GM23248 (cell line): ENCODE measurements at regions not wholly inside any gene's neighbourhood (a gene's known extent, or its start where the extent isn't known, plus 50 kb on each side); places are given as distances from the start of the nearest gene placed in this dataset.

Experiments used
- DNase-seq: peaks from one replicate; pipeline ENCODE4 v3.0.0-alpha.2; 2015
- H2AFZ ChIP-seq: fragments of 200-600 bp; sonication (generic); 2 replicates; pipeline ENCODE4 v1.6.1; 2016; ENCODE audit warnings: antibody characterized with exemption
- H3F3A ChIP-seq: fragments of 200-600 bp; sonication (generic); 2 replicates; pipeline ENCODE4 v1.6.1; 2016; ENCODE audit warnings: mild to moderate bottlenecking, antibody characterized with exemption, mixed run types; ENCODE audit not compliant: insufficient read depth
- H3K27ac ChIP-seq: fragments of 200-600 bp; sonication (generic); 2 replicates; pipeline ENCODE4 v1.5.1; 2016; ENCODE audit warnings: mild to moderate bottlenecking
- H3K27me3 ChIP-seq: fragments of 200-600 bp; sonication (generic); replicated peaks from 2 replicates; pipeline ENCODE4 v1.6.1; 2016; ENCODE audit warnings: mild to moderate bottlenecking; ENCODE audit not compliant: insufficient read depth
- H3K36me3 ChIP-seq: fragments of 200-600 bp; sonication (generic); 2 replicates; pipeline ENCODE4 v1.6.1; 2016; ENCODE audit warnings: low read depth, mild to moderate bottlenecking
- H3K4me1 ChIP-seq: fragments of 200-600 bp; sonication (generic); 2 replicates; pipeline ENCODE4 v1.6.1; 2016; ENCODE audit warnings: mild to moderate bottlenecking; ENCODE audit not compliant: insufficient read depth
- H3K4me2 ChIP-seq: fragments of 200-600 bp; sonication (generic); one replicate; pipeline ENCODE4 v1.6.1; 2016; ENCODE audit warnings: mild to moderate bottlenecking; ENCODE audit not compliant: unreplicated experiment
- H3K4me3 ChIP-seq: fragments of 200-600 bp; sonication (generic); 2 replicates; pipeline ENCODE4 v1.5.1; 2016; ENCODE audit warnings: mild to moderate bottlenecking
- H3K79me2 ChIP-seq: fragments of 200-600 bp; sonication (generic); 2 replicates; pipeline ENCODE4 v1.6.1; 2016; ENCODE audit warnings: mild to moderate bottlenecking; ENCODE audit not compliant: insufficient read depth
- H3K9ac ChIP-seq: fragments of 200-600 bp; sonication (generic); 2 replicates; pipeline ENCODE4 v1.6.1; 2016; ENCODE audit warnings: mild to moderate bottlenecking
- H3K9me2 ChIP-seq: fragments of 200-600 bp; sonication (generic); 2 replicates; pipeline ENCODE4 v1.6.1; 2016; ENCODE audit warnings: mixed run types, mild to moderate bottlenecking, moderate library complexity; ENCODE audit not compliant: insufficient read depth
- H3K9me3 ChIP-seq: fragments of 200-600 bp; sonication (generic); one replicate; pipeline ENCODE4 v1.6.1; 2017; ENCODE audit warnings: low read depth
- H4K20me1 ChIP-seq: fragments of 200-600 bp; sonication (generic); 2 replicates; pipeline ENCODE4 v1.6.0; 2016; ENCODE audit not compliant: insufficient read depth
- EZH2 ChIP-seq: fragments of 200-600 bp; sonication (generic); IDR thresholded peaks from 2 replicates; pipeline ENCODE4 v1.6.1; 2018; ENCODE audit warnings: antibody characterized with exemption, mild to moderate bottlenecking; ENCODE audit not compliant: insufficient read depth, poor library complexity, severe bottlenecking
- EZH2phosphoT487 ChIP-seq: fragments of 200-600 bp; sonication (generic); IDR thresholded peaks from 2 replicates; pipeline ENCODE4 v1.6.1; 2018; ENCODE audit warnings: antibody characterized with exemption, moderate library complexity, mild to moderate bottlenecking, low read depth; ENCODE audit not compliant: insufficient read depth
- WGBS, 2 experiments: methylation state at CpG; one replicate each; pipeline ENCODE4 v1.1.6; 2015 to 2017; ENCODE audit warnings: low lambda C conversion rate in 2 of 2, low coverage in 1 of 2; ENCODE audit errors: missing lambda C conversion rate in 2 of 2; 5-methylcytosine and 5-hydroxymethylcytosine counted together
- in situ Hi-C: fragments of 300-500 bp; cut with MboI; formaldehyde crosslinking; loops from 2 replicates; pipeline ENCODE4 v1.15.0; 2020

DNA sequence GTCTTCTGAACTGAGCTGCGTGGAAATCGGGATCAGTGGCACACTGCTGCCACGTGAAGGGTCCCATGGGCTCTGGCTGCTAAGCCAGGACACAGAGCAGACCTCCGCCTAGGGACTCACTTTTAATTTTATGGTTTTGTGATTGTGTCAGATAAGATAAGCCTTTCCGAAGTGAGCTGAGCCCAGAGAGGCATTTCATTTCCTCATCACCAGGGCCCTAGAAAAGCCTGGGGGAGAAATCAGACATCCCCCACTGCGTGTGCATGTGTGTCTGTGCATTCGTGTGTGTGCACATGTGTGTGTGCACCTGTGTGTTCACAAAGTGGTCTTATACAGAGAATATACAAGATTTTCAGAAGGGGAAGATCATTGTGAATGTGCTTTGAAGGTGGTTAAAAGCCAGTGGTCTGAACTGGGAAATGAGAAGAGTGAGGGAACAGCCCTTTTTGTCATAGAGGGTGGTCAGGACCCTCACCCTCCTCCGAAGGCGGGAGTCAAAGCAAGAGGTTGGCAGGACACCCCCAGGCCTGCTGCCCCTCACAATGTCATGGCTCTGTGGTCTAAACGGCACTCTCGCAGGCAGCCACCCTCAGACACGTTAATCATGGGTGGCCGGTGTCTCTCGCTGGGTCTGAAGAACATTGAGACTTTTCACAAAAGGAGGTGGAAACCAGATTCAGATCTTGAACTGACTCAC is 176.1 kb upstream of the PFKP start:
- Histone ChIP-seq H3K4me2 (no peak overlapping the region), H3K79me2 (no peaks in the 10 kb centered on the region), H3K9ac (no peak overlapping the region), H3K9me2 (no peaks in the 10 kb centered on the region), H3K9me3 (no peaks in the 10 kb centered on the region), H4K20me1 (no peaks in the 10 kb centered on the region), H3F3A (no peaks in the 10 kb centered on the region), H3K4me3 (no peak overlapping the region), H2AFZ (no peak overlapping the region), H3K27me3 (no peaks in the 10 kb centered on the region), H3K36me3 (no peaks in the 10 kb centered on the region), H3K27ac (no peak overlapping the region), H3K4me1 (no peaks in the 10 kb centered on the region)
- 42 to 45% methylated on average over 14 of the region's 14 CpGs for WGBS, 2 experiments
- TF ChIP-seq EZH2phosphoT487 (no peak), EZH2 (no peak)
- no peak for DNase-seq
- in situ Hi-C loops = no loop called here

DNA sequence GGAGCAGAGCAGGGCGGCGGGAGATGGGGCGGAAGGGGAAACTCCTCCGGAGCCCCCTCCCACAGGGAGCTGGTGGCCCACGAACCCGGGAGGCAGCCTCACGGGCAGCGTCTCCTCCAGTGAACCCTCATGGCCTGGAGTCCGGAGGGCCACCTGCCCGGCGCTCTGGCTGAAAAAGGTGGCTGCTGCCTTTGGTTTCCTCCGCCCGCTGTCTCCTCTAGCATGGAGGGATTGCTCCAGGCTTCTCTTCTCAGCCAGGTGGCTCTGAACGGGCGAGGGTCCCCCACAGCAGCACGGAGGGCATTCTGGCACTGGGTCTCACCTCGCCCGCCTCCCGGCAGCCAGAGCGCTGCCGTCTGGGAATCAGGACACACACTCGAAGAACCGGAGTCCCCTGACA is 177.3 kb upstream of the PFKP start:
- no peak overlapping the region for H3K4me3 ChIP-seq
- no peak for DNase-seq
- 76 to 83% methylated on average over 18 to 22 of the region's 23 CpGs for WGBS, 2 experiments

DNA sequence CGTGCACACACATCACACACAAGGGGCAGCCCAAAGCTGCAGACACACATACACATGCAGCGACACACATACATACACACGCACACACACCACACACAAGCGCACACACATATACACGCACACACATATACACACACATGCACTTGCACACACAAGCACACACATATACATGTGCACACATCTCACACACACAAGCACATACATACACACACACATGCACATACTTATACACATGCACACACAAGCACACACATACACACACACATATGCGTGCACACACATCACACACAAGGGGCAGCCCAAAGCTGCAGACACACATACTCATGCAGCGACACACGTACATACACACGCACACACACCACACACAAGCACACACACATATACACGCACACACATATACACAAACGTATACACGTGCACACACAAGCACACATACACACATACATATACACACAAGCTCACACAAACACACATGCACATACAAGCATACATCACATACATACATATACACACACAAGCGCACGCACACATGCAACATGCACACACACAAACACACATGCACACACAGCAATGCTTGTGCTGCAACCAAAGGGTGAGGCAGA is 178.8 kb upstream of the PFKP start:
- DNase-seq = no peak

More for the DNA sequence above, 177.3 kb upstream of the PFKP start:
- Histone ChIP-seq H3K27ac (no peak overlapping the region), H3K27me3 (no peaks in the 10 kb centered on the region), H3F3A (no peaks in the 10 kb centered on the region), H4K20me1 (no peaks in the 10 kb centered on the region), H3K79me2 (no peaks in the 10 kb centered on the region), H2AFZ (no peak overlapping the region), H3K4me2 (no peak overlapping the region), H3K9ac (no peak overlapping the region), H3K9me3 (no peaks in the 10 kb centered on the region), H3K36me3 (no peaks in the 10 kb centered on the region), H3K9me2 (no peaks in the 10 kb centered on the region), H3K4me1 (no peaks in the 10 kb centered on the region)
- in situ Hi-C loops = no loop called here
- no peak for TF ChIP-seq EZH2
- TF ChIP-seq EZH2phosphoT487 = no peak

DNA sequence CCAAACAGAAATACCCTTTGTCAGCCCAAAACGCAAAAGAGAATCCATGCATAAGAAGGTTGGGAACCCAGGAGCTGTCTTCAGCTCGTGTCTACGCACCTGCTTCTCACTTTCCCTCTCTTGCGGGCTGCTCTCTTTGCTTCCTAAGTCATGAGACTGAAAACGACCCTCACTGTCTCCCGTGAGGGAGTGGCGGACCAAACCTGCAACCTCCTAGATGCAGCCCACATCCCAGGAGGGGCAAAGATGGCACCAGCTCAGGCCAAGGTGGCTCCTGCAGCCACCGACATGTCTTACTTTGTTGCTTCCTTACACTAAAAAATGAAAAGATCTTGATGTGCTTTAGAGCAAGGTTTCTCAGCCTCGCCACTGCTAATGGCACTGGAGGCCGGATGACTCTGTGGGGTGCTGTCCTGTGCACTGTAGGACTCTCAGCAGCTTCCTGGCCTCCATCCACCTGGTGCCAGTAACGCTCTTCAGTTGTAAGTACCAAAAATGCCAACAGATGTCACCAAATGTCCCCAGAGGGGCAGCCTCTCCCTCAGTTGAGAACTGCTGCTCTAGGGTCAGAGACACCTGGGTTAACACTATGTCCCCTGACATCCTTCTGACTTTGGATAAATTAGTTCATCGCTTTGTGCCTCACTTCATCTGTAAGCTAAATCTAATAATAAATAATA is 179.8 kb upstream of the PFKP start:
- WGBS, 2 experiments = 41 to 44% methylated on average over 12 of the region's 12 CpGs
- H3K27ac ChIP-seq = no peak overlapping the region
- no peak overlapping the region for H3K4me3 ChIP-seq
- DNase-seq = no peak
- in situ Hi-C loops = no loop called here
- no peak overlapping the region for H2AFZ ChIP-seq
- H3K79me2 ChIP-seq = no peaks in the 10 kb centered on the region
- H3F3A ChIP-seq = no peaks in the 10 kb centered on the region
- no peak overlapping the region for H3K4me2 ChIP-seq
- no peaks in the 10 kb centered on the region for H4K20me1 ChIP-seq
- H3K9me3 ChIP-seq = no peaks in the 10 kb centered on the region
- H3K4me1 ChIP-seq = no peaks in the 10 kb centered on the region
- H3K9me2 ChIP-seq = no peaks in the 10 kb centered on the region
- no peaks in the 10 kb centered on the region for H3K36me3 ChIP-seq
- TF ChIP-seq EZH2 = no peak
- no peak for TF ChIP-seq EZH2phosphoT487
- no peaks in the 10 kb centered on the region for H3K27me3 ChIP-seq
- no peak overlapping the region for H3K9ac ChIP-seq

More for the DNA sequence above, 178.8 kb upstream of the PFKP start:
- Histone ChIP-seq H2AFZ (no peak overlapping the region), H3K4me2 (no peak overlapping the region), H3K36me3 (no peaks in the 10 kb centered on the region), H3K9me2 (no peaks in the 10 kb centered on the region), H3K27ac (no peak overlapping the region), H4K20me1 (no peaks in the 10 kb centered on the region), H3K9me3 (no peaks in the 10 kb centered on the region), H3K79me2 (no peaks in the 10 kb centered on the region), H3K4me3 (no peak overlapping the region), H3K9ac (no peak overlapping the region), H3K27me3 (no peaks in the 10 kb centered on the region), H3F3A (no peaks in the 10 kb centered on the region), H3K4me1 (no peaks in the 10 kb centered on the region)
- in situ Hi-C loops = no loop called here
- TF ChIP-seq EZH2phosphoT487 (no peak), EZH2 (no peak)
- 86% methylated on average over 14 of the region's 14 CpGs for WGBS, 2 experiments
